BJ (cell line): ENCODE measurements at regions not wholly inside any gene's neighbourhood (a gene's known extent, or its start where the extent isn't known, plus 50 kb on each side); places are given as distances from the start of the nearest gene placed in this dataset.
A peak's percentile ranks its signal among the peaks of the same experiment; 100 is the strongest.

Experiments
- CTCF ChIA-PET: fragments of 350-600 bp; formaldehyde crosslinking; extraction: SDS; loops from one replicate; lab custom pipeline; 2021; ENCODE audit warnings: antibody characterized with exemption, inconsistent platforms; lab: Yijun Ruan, JAX
- POLR2A ChIA-PET: fragments of 300-600 bp; sonication (Branson Sonifier 250); formaldehyde crosslinking; extraction: SDS; loops from one replicate; lab custom pipeline; 2021; ENCODE audit warnings: antibody characterized with exemption; lab: Charles Lee
- DNase-seq: peaks from one replicate; pipeline ENCODE4 v3.0.0-alpha.2; 2011; ENCODE audit warnings: low read depth
- H3K27me3 ChIP-seq: 2 replicates; pipeline ENCODE4 v1.6.0; 2011; ENCODE audit warnings: low read length; ENCODE audit not compliant: control insufficient read depth, insufficient read depth
- H3K36me3 ChIP-seq: 2 replicates; pipeline ENCODE4 v1.5.1; 2011; ENCODE audit warnings: low read length; ENCODE audit not compliant: control insufficient read depth, insufficient read depth
- H3K4me3 ChIP-seq: 2 replicates; pipeline ENCODE4 v1.5.1; 2011; ENCODE audit warnings: low read depth, mild to moderate bottlenecking, control low read depth, low read length
- CTCF ChIP-seq: IDR thresholded peaks from 2 replicates; pipeline ENCODE4 v1.5.1; 2011; ENCODE audit warnings: low read depth, mild to moderate bottlenecking, control low read depth, inconsistent platforms, low read length, moderate library complexity; ENCODE audit not compliant: insufficient read depth

GRCh38 chr5:125833398-125833797, 589.8 kb upstream of the GRAMD2B start:
- ChIA-PET CTCF (no interaction called here), POLR2A (interaction anchor here (0.6 kb wide), 1 partner anchor 256 kb away, joined by 3 read pairs; no protein-coding TSS in a partner anchor)
- TF ChIP-seq CTCF = no peak
- Histone ChIP-seq H3K27me3 (no peaks in the 10 kb centered on the region; the same call in 1 of the 2 replicates), H3K4me3 (no peak overlapping the region), H3K36me3 (no peaks in the 10 kb centered on the region)
- no peak for DNase-seq

GRCh38 chr5:125834438-125835115, 588.6 kb upstream of the GRAMD2B start:
- Histone ChIP-seq H3K36me3 (no peaks in the 10 kb centered on the region), H3K4me3 (no peak overlapping the region), H3K27me3 (no peaks in the 10 kb centered on the region; the same call in 1 of the 2 replicates)
- TF ChIP-seq CTCF = no peak
- no peak for DNase-seq
- ChIA-PET POLR2A (no interaction called here), CTCF (interaction anchor here (0.7 kb wide), 1 partner anchor 12 kb away, joined by 3 read pairs; no protein-coding TSS in a partner anchor)

DNA sequence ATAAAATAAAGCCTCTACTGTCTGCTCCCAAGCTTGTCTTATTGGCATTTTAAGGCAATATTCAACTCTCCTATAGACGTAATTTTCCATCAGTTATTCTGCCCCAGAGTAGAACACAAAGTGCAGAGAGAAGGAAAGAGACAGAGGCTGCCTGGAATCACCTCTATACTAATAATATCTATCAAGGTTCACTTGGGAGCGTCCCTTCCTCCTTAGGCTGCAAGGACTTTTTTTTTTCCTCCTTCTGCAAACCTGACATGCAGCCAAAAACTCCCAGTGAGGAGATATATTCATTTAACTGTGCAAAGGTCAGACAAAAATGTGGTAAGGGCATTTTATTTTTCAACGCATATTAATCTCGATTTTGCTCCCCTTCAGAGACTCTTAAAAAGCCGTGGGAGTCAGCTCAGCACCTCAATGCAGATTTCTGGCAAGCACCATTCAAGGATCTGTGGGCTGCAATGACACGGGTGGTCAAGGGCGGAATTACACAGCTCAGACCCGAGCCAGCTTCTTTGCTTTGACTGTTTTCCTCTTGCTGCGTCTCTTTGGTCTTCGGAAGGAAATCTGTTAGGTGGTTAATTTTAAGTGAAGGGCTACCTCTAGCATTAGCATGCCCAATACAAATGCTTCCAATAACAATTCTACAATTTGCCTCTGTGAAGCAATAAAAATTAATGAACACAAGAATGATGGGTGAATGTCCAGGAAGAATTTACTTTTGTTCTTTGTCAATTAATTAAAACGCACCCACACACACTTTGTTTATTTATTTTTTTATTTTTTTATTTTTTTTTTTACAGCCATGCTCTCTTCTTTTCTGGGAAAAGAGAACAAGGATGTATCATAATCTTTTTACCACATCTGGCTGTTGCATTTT, 587.7 kb upstream of the GRAMD2B start:
- Histone ChIP-seq H3K4me3 (no peak overlapping the region), H3K27me3 (no peaks in the 10 kb centered on the region; the same call in 1 of the 2 replicates), H3K36me3 (no peaks in the 10 kb centered on the region)
- DNase-seq = no peak
- ChIA-PET POLR2A (no interaction called here), CTCF (interaction anchor here (0.7 kb wide), 1 partner anchor 11 kb away, joined by 3 read pairs; no protein-coding TSS in a partner anchor)
- TF ChIP-seq CTCF = peak; percentile 46

- ChIA-PET CTCF (no interaction called here), POLR2A (no interaction called here)
- no peak for DNase-seq
- H3K4me3 ChIP-seq = no peak overlapping the region
- H3K36me3 ChIP-seq = no peaks in the 10 kb centered on the region
- H3K27me3 ChIP-seq = no peaks in the 10 kb centered on the region; the same call in 1 of the 2 replicates
- no peak for TF ChIP-seq CTCF
These were observed 587.0 kb upstream of the GRAMD2B start for GRCh38 chr5:125836256-125836655.

- no peaks in the 10 kb centered on the region for H3K27me3 ChIP-seq
- no peak overlapping the region for H3K4me3 ChIP-seq
- DNase-seq = no peak
- ChIA-PET POLR2A (no interaction called here), CTCF (no interaction called here)
- no peaks in the 10 kb centered on the region for H3K36me3 ChIP-seq
- TF ChIP-seq CTCF = no peak
These were observed 585.3 kb upstream of the GRAMD2B start for GRCh38 chr5:125837866-125838265.
